PC-3 (cell line): ENCODE measurements at regions not wholly inside any gene's neighbourhood (a gene's known extent, or its start where the extent isn't known, plus 50 kb on each side); places are given as distances from the start of the nearest gene placed in this dataset.

Source experiments
- ATAC-seq: fragments of 200-7000 bp; cut with Tn5 transposase; 2 replicates; pipeline ENCODE4 v1.9.1; 2020; ENCODE audit warnings: mild to moderate bottlenecking, moderate library complexity
- BruUV-seq: library from RNA; stranded (reverse); fragments of 400-500 nt; replicated peaks from 2 replicates; lab custom pipeline; 2021; lab: Mats Ljungman, UMichigan
- CTCF ChIA-PET: fragments of 300-600 bp; sonication (Branson Sonifier 250); formaldehyde crosslinking; loops from one replicate; lab custom pipeline; 2022; ENCODE audit warnings: antibody characterized with exemption; lab: Charles Lee
- POLR2A ChIA-PET: fragments of 300-600 bp; sonication (Branson Sonifier 250); formaldehyde crosslinking; loops from one replicate; lab custom pipeline; 2022; ENCODE audit warnings: antibody characterized with exemption; ENCODE audit not compliant: unreplicated experiment; lab: Charles Lee
- DNase-seq: peaks from one replicate; pipeline ENCODE4 v3.0.0-alpha.2; 2015
- H2AFZ ChIP-seq: fragments of 300-600 bp; sonication (generic); 2 replicates; pipeline ENCODE4 v1.6.0; 2016; ENCODE audit warnings: antibody characterized with exemption, low read length
- H3F3A ChIP-seq: fragments of 300-600 bp; sonication (generic); one replicate; pipeline ENCODE4 v1.6.0; 2017; ENCODE audit warnings: antibody characterized with exemption, low read length, control low read depth, mild to moderate bottlenecking; ENCODE audit not compliant: unreplicated experiment
- H3K27ac ChIP-seq: fragments of 300-600 bp; sonication (generic); 2 replicates; pipeline ENCODE4 v1.5.1; 2016; ENCODE audit warnings: mild to moderate bottlenecking, low read length
- H3K27me3 ChIP-seq: fragments of 300-600 bp; sonication (generic); 2 replicates; pipeline ENCODE4 v1.6.1; 2016; ENCODE audit warnings: low read length, mixed read lengths
- H3K36me3 ChIP-seq: fragments of 300-600 bp; sonication (generic); 2 replicates; pipeline ENCODE4 v1.6.1; 2016; ENCODE audit warnings: low read depth, mixed run types, low read length, mixed read lengths
- H3K4me1 ChIP-seq: fragments of 300-600 bp; sonication (generic); 2 replicates; pipeline ENCODE4 v1.5.1; 2016; ENCODE audit warnings: low read length; ENCODE audit not compliant: insufficient read depth
- H3K4me2 ChIP-seq: fragments of 300-600 bp; sonication (generic); 2 replicates; pipeline ENCODE4 v1.6.0; 2016; ENCODE audit warnings: low read length
- H3K4me3 ChIP-seq: fragments of 300-600 bp; sonication (generic); 2 replicates; pipeline ENCODE4 v1.5.1; 2016; ENCODE audit warnings: mild to moderate bottlenecking, low read length, mixed read lengths
- H3K79me2 ChIP-seq: fragments of 300-600 bp; sonication (generic); 2 replicates; pipeline ENCODE4 v1.6.1; 2017; ENCODE audit warnings: low read length, mixed read lengths
- H3K9ac ChIP-seq: fragments of 300-600 bp; sonication (generic); 2 replicates; pipeline ENCODE4 v1.6.0; 2016; ENCODE audit warnings: mild to moderate bottlenecking, low read length
- H3K9me2 ChIP-seq: fragments of 300-600 bp; sonication (generic); replicated peaks from 2 replicates; pipeline ENCODE4 v1.6.1; 2016; ENCODE audit warnings: mixed run types, low read length, mixed read lengths
- H3K9me3 ChIP-seq: fragments of 300-600 bp; sonication (generic); 2 replicates; pipeline ENCODE4 v1.6.1; 2016; ENCODE audit warnings: low read length, mixed read lengths
- H4K20me1 ChIP-seq: fragments of 300-600 bp; sonication (generic); 2 replicates; pipeline ENCODE4 v1.6.1; 2016; ENCODE audit warnings: low read length, mixed read lengths
- EZH2 ChIP-seq: fragments of 300-600 bp; sonication (generic); IDR thresholded peaks from one replicate; pipeline ENCODE4 v1.6.1; 2017; ENCODE audit warnings: antibody characterized with exemption, mild to moderate bottlenecking, low read length; ENCODE audit not compliant: unreplicated experiment
- EZH2phosphoT487 ChIP-seq: fragments of 300-600 bp; sonication (generic); IDR thresholded peaks from 2 replicates; pipeline ENCODE4 v1.6.1; 2018; ENCODE audit warnings: mild to moderate bottlenecking, antibody characterized with exemption, low read length, borderline replicate concordance
- intact Hi-C: fragments of 100-400 bp; cut with micrococcal nuclease; formaldehyde crosslinking; loops from 2 replicates; pipeline ENCODE4 v1.9.0; 2023
- TF ChIP-seq, protein P1 (sequence below): fragments of 300-600 bp; sonication (generic); conservative IDR thresholded peaks from 2 replicates; pipeline ENCODE4 v1.5.1; 2017; ENCODE audit warnings: antibody characterized with exemption, low read depth, mild to moderate bottlenecking, low read length

DNA sequence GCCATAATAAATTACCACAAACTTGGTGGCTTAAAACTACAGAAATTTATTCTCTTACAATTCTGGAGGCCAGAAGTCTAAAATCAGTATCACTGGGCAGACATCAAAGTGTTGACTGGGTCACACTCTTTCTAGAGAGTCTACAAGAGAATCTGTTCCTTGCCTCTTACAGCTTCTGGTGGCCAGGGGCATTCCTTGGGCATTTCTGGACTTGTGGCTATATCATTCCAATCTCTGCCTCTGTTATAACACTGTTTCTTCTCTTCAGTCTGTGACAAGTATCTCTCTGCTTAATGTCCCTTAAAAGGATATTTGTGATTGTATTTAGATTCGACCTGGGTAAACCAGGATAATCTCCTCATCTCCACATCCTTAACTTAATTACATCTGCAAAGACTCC, 207.3 kb upstream of the DCAF8L1 start:
- no TSS peak for BruUV-seq
- no peak; the same call in 1 of the 2 replicates for ATAC-seq
- H3K27me3 ChIP-seq = no peaks in the 10 kb centered on the region
- peak; percentile 22 for DNase-seq
- peak overlapping the region; percentile 62 for H3K27ac ChIP-seq
- H3K9ac ChIP-seq = no peak overlapping the region; the same call in 1 of the 2 replicates
- POLR2A ChIA-PET = no interaction called here
- no peaks in the 10 kb centered on the region for H3K9me2 ChIP-seq
- no peak overlapping the region for H3K4me2 ChIP-seq
- CTCF ChIA-PET = no interaction called here
- H4K20me1 ChIP-seq = no peaks in the 10 kb centered on the region
- H3K4me3 ChIP-seq = no peak overlapping the region
- TF ChIP-seq, protein P1, sequence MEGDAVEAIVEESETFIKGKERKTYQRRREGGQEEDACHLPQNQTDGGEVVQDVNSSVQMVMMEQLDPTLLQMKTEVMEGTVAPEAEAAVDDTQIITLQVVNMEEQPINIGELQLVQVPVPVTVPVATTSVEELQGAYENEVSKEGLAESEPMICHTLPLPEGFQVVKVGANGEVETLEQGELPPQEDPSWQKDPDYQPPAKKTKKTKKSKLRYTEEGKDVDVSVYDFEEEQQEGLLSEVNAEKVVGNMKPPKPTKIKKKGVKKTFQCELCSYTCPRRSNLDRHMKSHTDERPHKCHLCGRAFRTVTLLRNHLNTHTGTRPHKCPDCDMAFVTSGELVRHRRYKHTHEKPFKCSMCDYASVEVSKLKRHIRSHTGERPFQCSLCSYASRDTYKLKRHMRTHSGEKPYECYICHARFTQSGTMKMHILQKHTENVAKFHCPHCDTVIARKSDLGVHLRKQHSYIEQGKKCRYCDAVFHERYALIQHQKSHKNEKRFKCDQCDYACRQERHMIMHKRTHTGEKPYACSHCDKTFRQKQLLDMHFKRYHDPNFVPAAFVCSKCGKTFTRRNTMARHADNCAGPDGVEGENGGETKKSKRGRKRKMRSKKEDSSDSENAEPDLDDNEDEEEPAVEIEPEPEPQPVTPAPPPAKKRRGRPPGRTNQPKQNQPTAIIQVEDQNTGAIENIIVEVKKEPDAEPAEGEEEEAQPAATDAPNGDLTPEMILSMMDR = no peak
- no peak for TF ChIP-seq EZH2
- no peak for TF ChIP-seq EZH2phosphoT487
- intact Hi-C loops = no loop called here
- H3K9me3 ChIP-seq = no peaks in the 10 kb centered on the region
- H3K4me1 ChIP-seq = peaks cover 17% of the 10 kb centered on the region
- no peak overlapping the region for H2AFZ ChIP-seq
- H3F3A ChIP-seq = no peaks in the 10 kb centered on the region
- no peaks in the 10 kb centered on the region for H3K79me2 ChIP-seq
- no peaks in the 10 kb centered on the region for H3K36me3 ChIP-seq

DNA sequence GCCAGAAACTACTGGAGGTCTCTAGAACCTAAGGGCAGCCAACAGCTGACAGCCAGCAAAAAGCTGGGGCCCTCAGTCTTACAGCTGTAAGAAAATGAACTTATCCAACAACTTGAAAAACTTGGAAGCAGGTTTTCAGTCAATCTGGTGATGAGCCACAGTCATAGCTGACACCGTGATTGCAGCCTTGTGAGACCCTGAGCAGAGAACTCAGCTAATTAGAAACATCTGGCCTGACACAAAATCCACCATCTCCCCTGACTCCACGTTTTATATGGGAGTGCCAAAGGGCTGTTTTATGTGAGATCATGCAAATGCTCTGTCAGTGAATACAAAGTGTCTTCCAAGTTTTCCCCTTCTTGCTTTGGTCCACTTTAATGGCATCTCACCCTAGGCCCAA, 198.8 kb upstream of the DCAF8L1 start:
- ATAC-seq = no peak
- H3K9me2 ChIP-seq = no peaks in the 10 kb centered on the region
- H3K9me3 ChIP-seq = no peaks in the 10 kb centered on the region
- H3K9ac ChIP-seq = no peak overlapping the region
- H3K4me3 ChIP-seq = no peak overlapping the region
- no peak overlapping the region for H2AFZ ChIP-seq
- no peak overlapping the region for H3K27ac ChIP-seq
- H3K4me1 ChIP-seq = no peaks in the 10 kb centered on the region
- POLR2A ChIA-PET = no interaction called here
- CTCF ChIA-PET = no interaction called here
- no peak for DNase-seq
- no peak for TF ChIP-seq EZH2phosphoT487
- no peaks in the 10 kb centered on the region for H3K27me3 ChIP-seq
- H3K4me2 ChIP-seq = no peak overlapping the region
- no TSS peak for BruUV-seq
- intact Hi-C loops = no loop called here
- no peaks in the 10 kb centered on the region for H4K20me1 ChIP-seq
- no peaks in the 10 kb centered on the region for H3F3A ChIP-seq
- H3K36me3 ChIP-seq = no peaks in the 10 kb centered on the region
- no peaks in the 10 kb centered on the region for H3K79me2 ChIP-seq

DNA sequence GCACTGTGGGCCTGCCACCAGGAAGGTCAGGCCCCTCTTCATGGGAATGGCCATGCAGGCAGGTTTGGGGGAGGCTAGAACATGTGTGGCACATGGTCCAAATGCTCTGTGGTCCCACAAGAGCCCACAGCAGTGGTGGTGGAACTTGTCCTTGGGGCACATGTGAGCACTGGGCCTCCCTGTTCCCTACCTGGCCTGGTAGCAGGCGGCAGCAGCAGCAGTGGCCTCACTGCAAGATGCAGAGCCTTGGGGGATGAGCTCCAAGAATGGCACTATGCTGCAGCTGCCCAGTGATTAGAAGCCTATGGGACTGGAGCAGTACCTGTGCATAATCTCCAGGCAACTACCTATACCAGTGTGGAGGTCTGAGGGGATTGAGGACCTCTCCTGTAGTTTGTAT, 197.0 kb upstream of the DCAF8L1 start:
- H3K9ac ChIP-seq = no peak overlapping the region
- H3F3A ChIP-seq = no peaks in the 10 kb centered on the region
- CTCF ChIA-PET = no interaction called here
- no peaks in the 10 kb centered on the region for H3K36me3 ChIP-seq
- no peak for DNase-seq
- no peak overlapping the region for H3K4me2 ChIP-seq
- POLR2A ChIA-PET = no interaction called here
- intact Hi-C loops = no loop called here
- ATAC-seq = no peak
- TF ChIP-seq, protein P1 = no peak
- TF ChIP-seq EZH2 = no peak
- no peak for TF ChIP-seq EZH2phosphoT487
- no peak overlapping the region for H2AFZ ChIP-seq
- no peaks in the 10 kb centered on the region for H3K9me3 ChIP-seq
- H3K9me2 ChIP-seq = no peaks in the 10 kb centered on the region
- no peak overlapping the region for H3K27ac ChIP-seq
- H3K4me3 ChIP-seq = no peak overlapping the region
- H3K4me1 ChIP-seq = no peaks in the 10 kb centered on the region
- no peaks in the 10 kb centered on the region for H4K20me1 ChIP-seq
- H3K27me3 ChIP-seq = no peaks in the 10 kb centered on the region
- no peaks in the 10 kb centered on the region for H3K79me2 ChIP-seq
- no TSS peak for BruUV-seq
